H9 (cell line): ENCODE measurements at regions not wholly inside any gene's neighbourhood (a gene's known extent, or its start where the extent isn't known, plus 50 kb on each side); places are given as distances from the start of the nearest gene placed in this dataset.

Source experiments
- DNase-seq: peaks from one replicate; pipeline ENCODE4 v3.0.0-alpha.2; 2017
- H2AFZ ChIP-seq: one replicate; pipeline ENCODE4 v1.6.1; 2013; ENCODE audit warnings: mild to moderate bottlenecking, low read length, control low read depth, moderate library complexity
- H2AK5ac ChIP-seq: 2 replicates; pipeline ENCODE4 v1.6.1; 2013; ENCODE audit warnings: low read length, control low read depth, mixed read lengths; ENCODE audit not compliant: insufficient read length
- H2BK120ac ChIP-seq: one replicate; pipeline ENCODE4 v1.6.1; 2013; ENCODE audit warnings: low read depth, mild to moderate bottlenecking, low read length, control low read depth, inconsistent platforms; ENCODE audit not compliant: poor library complexity, severe bottlenecking
- H2BK12ac ChIP-seq: 2 replicates; pipeline ENCODE4 v1.6.1; 2013; ENCODE audit warnings: low read length, control low read depth, mixed read lengths, low read depth; ENCODE audit not compliant: insufficient read length
- H2BK15ac ChIP-seq: 2 replicates; pipeline ENCODE4 v1.6.1; 2013; ENCODE audit warnings: low read depth, low read length, control low read depth
- H2BK20ac ChIP-seq: one replicate; pipeline ENCODE4 v1.6.1; 2013; ENCODE audit warnings: low read depth, mild to moderate bottlenecking, low read length, control low read depth, inconsistent platforms; ENCODE audit not compliant: poor library complexity, severe bottlenecking
- H2BK5ac ChIP-seq: 2 replicates; pipeline ENCODE4 v1.6.1; 2013; ENCODE audit warnings: low read length, control low read depth, mixed read lengths; ENCODE audit not compliant: insufficient read length
- H3K14ac ChIP-seq: 2 replicates; pipeline ENCODE4 v1.6.1; 2013; ENCODE audit warnings: low read length, control low read depth; ENCODE audit not compliant: insufficient read depth
- H3K18ac ChIP-seq: 2 replicates; pipeline ENCODE4 v1.6.1; 2013; ENCODE audit warnings: low read depth, mild to moderate bottlenecking, mixed read lengths, low read length, control low read depth; ENCODE audit not compliant: insufficient read length
- H3K23ac ChIP-seq: 2 replicates; pipeline ENCODE4 v1.6.1; 2013; ENCODE audit warnings: low read length, control low read depth, mixed read lengths, low read depth; ENCODE audit not compliant: insufficient read length
- H3K23me2 ChIP-seq: 2 replicates; pipeline ENCODE4 v1.6.1; 2013; ENCODE audit warnings: low read depth, mild to moderate bottlenecking, mixed read lengths, low read length, control low read depth; ENCODE audit not compliant: insufficient read length, poor library complexity, severe bottlenecking
- H3K27ac ChIP-seq: 2 replicates; pipeline ENCODE4 v1.5.1; 2013; ENCODE audit warnings: low read length, control low read depth, mixed read lengths, low read depth; ENCODE audit not compliant: insufficient read length
- H3K27me3 ChIP-seq: 2 replicates; pipeline ENCODE4 v1.6.1; 2013; ENCODE audit warnings: low read length, control low read depth, inconsistent platforms; ENCODE audit not compliant: insufficient read depth
- H3K4ac ChIP-seq: 2 replicates; pipeline ENCODE4 v1.6.1; 2013; ENCODE audit warnings: low read depth, mild to moderate bottlenecking, control low read depth, inconsistent platforms, low read length, moderate library complexity
- H3K4me1 ChIP-seq: 2 replicates; pipeline ENCODE4 v1.6.1; 2013; ENCODE audit warnings: low read length, control low read depth, inconsistent platforms; ENCODE audit not compliant: insufficient read depth
- H3K4me2 ChIP-seq: 2 replicates; pipeline ENCODE4 v1.6.1; 2013; ENCODE audit warnings: low read length, control low read depth, mixed read lengths; ENCODE audit not compliant: insufficient read length, insufficient read depth
- H3K56ac ChIP-seq: 2 replicates; pipeline ENCODE4 v1.6.1; 2013; ENCODE audit warnings: low read depth, mild to moderate bottlenecking, mixed read lengths, low read length, control low read depth; ENCODE audit not compliant: insufficient read length
- H3K79me1 ChIP-seq: 2 replicates; pipeline ENCODE4 v1.6.1; 2013; ENCODE audit warnings: low read depth, mild to moderate bottlenecking, moderate library complexity, low read length, control low read depth, inconsistent platforms; ENCODE audit not compliant: insufficient read depth, poor library complexity, severe bottlenecking
- H3K79me2 ChIP-seq: 2 replicates; pipeline ENCODE4 v1.6.1; 2013; ENCODE audit warnings: low read length, control low read depth, inconsistent platforms; ENCODE audit not compliant: insufficient read depth
- H3K9ac ChIP-seq: 2 replicates; pipeline ENCODE4 v1.6.1; 2013; ENCODE audit warnings: low read length, control low read depth, mixed read lengths; ENCODE audit not compliant: insufficient read length; ENCODE audit errors: extremely low read depth
- H3K9me3 ChIP-seq: one replicate; pipeline ENCODE4 v1.6.1; 2013; ENCODE audit warnings: low read depth, low read length, inconsistent platforms; ENCODE audit not compliant: control insufficient read depth
- H3T11ph ChIP-seq: one replicate; pipeline ENCODE4 v1.6.1; 2013; ENCODE audit warnings: mild to moderate bottlenecking, low read length, control low read depth, inconsistent platforms
- H4K20me1 ChIP-seq: one replicate; pipeline ENCODE4 v1.6.1; 2013; ENCODE audit not compliant: control insufficient read depth, insufficient read length, insufficient read depth
- H4K5ac ChIP-seq: 2 replicates; pipeline ENCODE4 v1.6.1; 2013; ENCODE audit warnings: low read depth, mild to moderate bottlenecking, mixed read lengths, low read length, control low read depth; ENCODE audit not compliant: insufficient read length
- H4K8ac ChIP-seq: replicated peaks from 2 replicates; pipeline ENCODE4 v1.6.1; 2013; ENCODE audit warnings: low read length, control low read depth, mixed read lengths, low read depth; ENCODE audit not compliant: insufficient read length
- H4K91ac ChIP-seq: 2 replicates; pipeline ENCODE4 v1.6.1; 2013; ENCODE audit warnings: low read depth, mild to moderate bottlenecking, moderate library complexity, mixed read lengths, low read length, control low read depth; ENCODE audit not compliant: insufficient read length
- H3K27ac Mint-ChIP-seq, 3 experiments: 2 replicates in 2 of 3; 3 replicates in 1 of 3; pipeline ENCODE4 v1.8.0; 2020 to 2021; ENCODE audit warnings: mixed read lengths in 3 of 3, mild to moderate bottlenecking in 1 of 3, moderate library complexity in 1 of 3
- H3K27me3 Mint-ChIP-seq: 2 replicates; pipeline ENCODE4 v1.8.0; 2021; ENCODE audit warnings: low read depth, mild to moderate bottlenecking, moderate library complexity, mixed read lengths
- H3K36me3 Mint-ChIP-seq, 3 experiments: 2 replicates in 2 of 3; 3 replicates in 1 of 3; pipeline ENCODE4 v1.8.0; 2020 to 2021; ENCODE audit warnings: low read depth in 3 of 3, mixed read lengths in 3 of 3; ENCODE audit not compliant: insufficient read depth in 1 of 3
- H3K4me1 Mint-ChIP-seq, 2 experiments: 2 replicates each; pipeline ENCODE4 v1.8.0; 2020; ENCODE audit warnings: mixed read lengths in 2 of 2
- H3K4me3 Mint-ChIP-seq, 2 experiments: 2 replicates in 1 of 2; 3 replicates in 1 of 2; pipeline ENCODE4 v1.8.0; 2020 to 2021; ENCODE audit warnings: mild to moderate bottlenecking in 2 of 2, mixed read lengths in 2 of 2, moderate library complexity in 1 of 2
- H3K9me3 Mint-ChIP-seq, 2 experiments: 2 replicates in 1 of 2; 3 replicates in 1 of 2; pipeline ENCODE4 v1.8.0; 2020; ENCODE audit warnings: mild to moderate bottlenecking in 2 of 2, mixed read lengths in 2 of 2, moderate library complexity in 1 of 2
- CTCF ChIP-seq: fragments of 200-600 bp; sonication (generic); conservative IDR thresholded peaks from 3 replicates; pipeline ENCODE4 v1.8.0; 2021; ENCODE audit warnings: antibody characterized with exemption, mild to moderate bottlenecking
- WGBS: extraction: QIAGEN DNeasy Blood & Tissue Kit; methylation state at CpG from one replicate; pipeline ENCODE4 v1.1.7; 2013; ENCODE audit warnings: missing lambda C conversion rate, low lambda C conversion rate, mixed read lengths; ENCODE audit not compliant: insufficient read length; ENCODE audit errors: extremely low coverage; 5-methylcytosine and 5-hydroxymethylcytosine counted together

- H3K27me3 Mint-ChIP-seq: peaks cover 5% of the 10 kb centered on the region
- no peaks in the 10 kb centered on the region for H4K20me1 ChIP-seq
- no peak overlapping the region for H3K4ac ChIP-seq
- H2BK12ac ChIP-seq: no peak overlapping the region
- no peaks in the 10 kb centered on the region for H3K27me3 ChIP-seq
- H3K27ac ChIP-seq: no peak overlapping the region
- WGBS: no CpG with 5 or more reads among the region's 9 CpGs
- H4K91ac ChIP-seq: no peak overlapping the region
- H4K8ac ChIP-seq: no peak overlapping the region
- no peaks in the 10 kb centered on the region for H3K36me3 Mint-ChIP-seq
- no peak overlapping the region for H3K27ac Mint-ChIP-seq
- no peak overlapping the region for H2BK15ac ChIP-seq
- H4K5ac ChIP-seq: no peak overlapping the region
- no peak overlapping the region for H3K18ac ChIP-seq
- no peak overlapping the region for H2BK5ac ChIP-seq
- H3K23me2 ChIP-seq: no peaks in the 10 kb centered on the region
- no peak overlapping the region for H2AFZ ChIP-seq
- no peaks in the 10 kb centered on the region for H3K79me2 ChIP-seq
- no peaks in the 10 kb centered on the region for H3K79me1 ChIP-seq
- no peak overlapping the region for H3K23ac ChIP-seq
- no peak overlapping the region for H3K4me2 ChIP-seq
- H3K56ac ChIP-seq: no peak overlapping the region
- no peak for DNase-seq
- H3K4me1 ChIP-seq: peaks cover 4% of the 10 kb centered on the region; the same call in 1 of the 2 replicates
- peaks cover 3 to 4% of the 10 kb centered on the region in 2 experiments; a peak in 3 of 4 replicates for H3K4me1 Mint-ChIP-seq
- no peak overlapping the region for H3K14ac ChIP-seq
- H3T11ph ChIP-seq: no peak overlapping the region
- H3K9me3 ChIP-seq: no peaks in the 10 kb centered on the region
- H3K4me3 Mint-ChIP-seq: no peak overlapping the region
- H2BK20ac ChIP-seq: no peak overlapping the region
- H3K9ac ChIP-seq: no peak overlapping the region
- no peaks in the 10 kb centered on the region for H3K9me3 Mint-ChIP-seq
- H2AK5ac ChIP-seq: no peak overlapping the region
- TF ChIP-seq CTCF: no peak
- H2BK120ac ChIP-seq: no peak overlapping the region
Observed at GRCh38 chr6:3616565-3617176, 134.8 kb downstream of the PXDC1 start.
